NCI-H2029 treated with DMSO at 0.1 percent for 48 hours (cell line): ENCODE measurements at regions not wholly inside any gene's neighbourhood (a gene's known extent, or its start where the extent isn't known, plus 50 kb on each side); places are given as distances from the start of the nearest gene placed in this dataset.
A peak's percentile ranks its signal among the peaks of the same experiment; 100 is the strongest.

Experiments
- DNase-seq: peaks from one replicate; lab custom pipeline; 2025; lab: John Stamatoyannopoulos, UW

- DNase-seq = no peak
Observed at GRCh38 chr10:79012567-79012966, 56.2 kb upstream of the ZMIZ1 start.

GRCh38 chr10:79013406-79013987 is 55.3 kb upstream of the ZMIZ1 start:
- no peak for DNase-seq

GRCh38 chr10:79014796-79015195 is 54.0 kb upstream of the ZMIZ1 start:
- DNase-seq = no peak

GRCh38 chr10:79017882-79018520 is 50.8 kb upstream of the ZMIZ1 start:
- DNase-seq = no peak

GRCh38 chr10:79018521-79019011 is 50.2 kb upstream of the ZMIZ1 start:
- peak; percentile 3 for DNase-seq
